ENCODE measurements at regions not wholly inside any gene's neighbourhood (a gene's known extent, or its start where the extent isn't known, plus 50 kb on each side); places are given as distances from the start of the nearest gene placed in this dataset.

GRCh38 chr5:167147879-167148278, 1143.6 kb upstream of the WWC1 start:
- DNase-seq (ENCODE audit: low spot score), result no peak

DNA sequence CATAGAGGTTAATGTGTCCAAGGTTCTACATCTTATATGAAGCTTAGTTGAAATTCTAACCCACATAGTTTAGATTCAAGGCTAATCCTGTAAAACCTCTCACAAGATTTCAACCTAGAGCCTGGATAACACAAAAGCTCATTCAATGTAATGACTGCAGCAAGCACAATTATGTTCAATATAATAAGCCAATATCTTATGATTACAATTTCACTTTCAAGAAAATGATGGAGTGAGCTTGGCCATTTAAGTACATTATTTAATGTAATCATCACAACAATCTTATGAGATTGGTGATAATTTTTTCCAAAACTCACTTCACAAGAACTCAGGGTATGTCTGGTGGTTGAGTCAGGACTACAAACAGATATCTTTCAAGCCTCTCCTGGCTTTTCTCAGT, 1140.8 kb upstream of the WWC1 start:
- DNase-seq (ENCODE audit: low spot score), result no peak

DNA sequence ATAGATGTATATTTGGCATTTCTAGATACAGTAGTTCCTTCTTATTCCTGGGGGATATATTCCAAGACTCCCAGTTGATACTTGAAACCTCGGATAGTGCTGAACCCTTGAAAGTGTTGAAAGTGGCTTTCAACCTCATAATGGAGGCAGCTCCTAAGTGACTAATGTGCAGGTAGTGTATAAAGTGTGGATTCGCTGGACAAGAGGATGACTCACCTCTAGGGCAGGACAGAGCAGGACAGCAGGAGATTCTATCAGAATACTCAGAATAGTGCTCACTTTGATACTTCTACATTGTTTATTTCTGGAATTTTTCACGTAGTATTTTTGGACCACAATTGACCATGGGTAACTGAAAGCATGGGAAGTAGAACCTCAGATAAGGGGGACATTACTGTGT, 1138.9 kb upstream of the WWC1 start:
- DNase-seq (ENCODE audit: low spot score), result peak; percentile 9

DNA sequence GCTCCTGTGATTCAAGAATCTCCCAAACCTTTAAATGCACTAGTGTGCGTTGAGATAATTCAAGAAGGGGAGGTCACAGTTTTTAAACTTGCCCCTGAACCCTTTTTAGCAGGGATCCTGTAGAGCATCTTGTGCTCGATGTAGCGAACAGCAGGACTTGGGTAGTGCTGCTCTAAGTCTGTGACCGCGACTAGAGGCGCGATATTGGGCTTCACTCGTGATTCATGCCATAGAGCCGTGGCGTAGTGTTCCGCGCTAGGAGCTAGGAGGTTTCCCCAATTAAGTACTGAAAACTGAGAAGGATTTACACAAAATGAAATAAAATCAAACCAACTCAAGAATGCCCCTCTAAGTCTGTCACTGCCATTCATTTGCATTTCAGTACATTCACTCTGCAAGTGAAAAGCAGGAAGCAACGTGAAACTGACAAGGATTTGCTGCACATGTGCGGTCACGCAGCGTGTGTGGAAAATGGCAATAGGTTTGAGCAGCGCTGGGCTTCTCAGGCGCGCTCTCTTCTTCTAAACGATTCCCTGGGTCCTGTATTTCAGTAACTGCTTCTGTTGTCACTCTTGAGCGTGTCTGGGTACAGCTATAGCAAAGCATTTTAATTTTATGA, 1135.9 kb upstream of the WWC1 start:
- no peak for DNase-seq (ENCODE audit: low spot score)

GRCh38 chr5:167156446-167156845, 1135.0 kb upstream of the WWC1 start:
- no peak for DNase-seq (ENCODE audit: low spot score)

GRCh38 chr5:167158588-167158987, 1132.9 kb upstream of the WWC1 start:
- no peak for DNase-seq (ENCODE audit: low spot score)

DNA sequence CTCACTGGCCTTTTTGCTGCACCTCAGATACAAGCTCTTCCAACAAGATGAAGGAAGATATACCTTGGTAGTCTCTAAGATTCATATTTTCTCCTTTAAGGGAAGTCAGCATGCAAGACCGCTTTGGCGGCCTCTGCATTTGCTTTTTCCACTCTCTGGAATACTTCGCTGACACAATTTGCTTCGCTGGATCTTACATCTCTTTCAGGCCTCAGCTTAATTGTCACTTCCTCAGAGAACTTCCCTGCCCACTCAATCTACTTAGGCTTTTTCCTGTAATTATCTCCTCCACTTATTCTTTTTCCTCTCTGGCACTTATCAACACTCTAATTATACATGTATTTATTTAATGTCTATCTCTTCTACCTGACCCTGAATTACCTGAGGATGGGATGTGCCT, 1131.1 kb upstream of the WWC1 start:
- DNase-seq (ENCODE audit: low spot score), result no peak

DNA sequence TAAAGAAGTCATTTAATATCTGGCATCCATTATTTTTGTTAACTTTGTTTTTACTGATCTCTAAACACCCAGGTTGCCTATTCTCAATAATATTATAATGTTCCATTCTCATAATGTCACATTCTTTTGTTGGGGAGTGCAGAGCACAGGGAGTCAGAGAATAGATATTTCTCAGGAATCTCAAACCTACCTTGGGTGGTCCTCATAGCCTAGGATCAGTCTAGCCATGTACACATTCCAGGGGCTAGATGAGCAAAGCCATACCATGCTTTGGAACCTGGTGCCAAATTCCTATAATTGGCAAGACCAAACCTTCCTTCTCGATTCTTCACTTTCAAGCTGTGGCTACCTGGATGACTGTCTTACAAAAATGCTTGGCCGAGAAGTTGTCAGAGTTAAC, 1124.7 kb upstream of the WWC1 start:
- DNase-seq (ENCODE audit: low spot score), result no peak

DNA sequence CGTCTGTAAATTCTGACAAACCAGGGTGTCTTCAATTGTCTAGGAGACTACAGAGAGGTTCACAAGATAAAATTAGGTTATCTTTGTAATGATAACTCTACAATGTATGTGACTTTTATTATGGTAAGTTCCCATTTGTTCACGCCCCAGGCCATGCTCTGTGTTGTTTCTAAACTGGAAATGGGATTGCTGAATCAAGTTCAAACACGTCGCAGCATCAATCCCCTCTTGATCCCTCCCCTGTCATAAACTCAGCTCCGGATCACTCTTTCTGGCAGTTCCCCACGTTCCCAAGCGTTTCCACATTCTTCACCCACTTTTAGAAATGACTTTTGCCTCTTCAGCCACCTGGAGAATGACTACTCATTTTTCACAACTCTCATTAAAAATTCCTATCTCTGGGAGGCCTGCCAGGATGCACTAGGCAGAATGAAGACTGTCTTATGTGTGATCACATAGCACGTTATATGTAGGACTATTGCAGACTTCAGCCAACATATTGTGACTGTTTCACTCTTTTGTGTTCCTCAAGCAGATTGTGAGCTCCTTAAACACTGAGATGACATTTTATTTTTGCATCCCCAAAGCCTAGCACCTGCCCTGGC, 1124.2 kb upstream of the WWC1 start:
- no peak for DNase-seq (ENCODE audit: low spot score)

GRCh38 chr5:167168971-167169370, 1122.5 kb upstream of the WWC1 start:
- DNase-seq (ENCODE audit: low spot score), result no peak

DNA sequence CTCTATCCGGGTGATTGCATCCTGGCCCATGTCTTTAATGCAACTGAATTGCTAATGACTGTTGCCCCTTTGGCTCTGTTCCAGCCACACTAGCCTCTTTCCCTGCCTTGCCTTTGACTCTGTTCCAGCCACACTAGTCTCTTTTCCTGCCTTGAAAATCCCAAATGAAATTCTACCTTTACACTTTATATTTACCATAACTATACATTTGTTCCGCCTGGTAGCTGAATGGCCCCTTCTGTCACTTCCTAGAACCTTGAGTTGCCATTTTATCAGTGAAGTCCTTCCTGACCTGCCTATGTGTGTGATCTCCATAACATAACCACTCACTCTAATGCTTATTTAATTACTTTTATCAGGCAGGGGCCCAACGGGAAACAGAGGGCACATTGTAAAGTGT, 1120.4 kb upstream of the WWC1 start:
- no peak for DNase-seq (ENCODE audit: low spot score)

DNA sequence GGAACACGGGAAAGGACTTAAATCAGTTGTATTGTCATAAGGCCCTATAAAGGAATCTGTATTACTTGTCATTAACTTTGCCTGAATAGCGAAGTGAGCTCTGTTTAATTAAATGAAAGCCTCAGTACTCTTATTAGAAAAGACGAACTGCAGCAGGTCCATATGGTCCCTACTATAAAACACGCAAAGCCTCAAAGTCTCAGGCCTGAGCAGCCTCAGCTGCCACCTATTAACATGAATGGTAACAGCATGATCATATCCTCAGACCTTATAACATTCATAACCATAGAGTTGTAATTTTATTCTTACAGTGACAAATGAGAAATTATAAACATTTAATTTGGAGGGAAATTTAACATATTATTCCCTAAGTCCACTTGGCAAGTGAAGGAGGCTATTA, 1113.7 kb upstream of the WWC1 start:
- DNase-seq (ENCODE audit: low spot score), result no peak

DNA sequence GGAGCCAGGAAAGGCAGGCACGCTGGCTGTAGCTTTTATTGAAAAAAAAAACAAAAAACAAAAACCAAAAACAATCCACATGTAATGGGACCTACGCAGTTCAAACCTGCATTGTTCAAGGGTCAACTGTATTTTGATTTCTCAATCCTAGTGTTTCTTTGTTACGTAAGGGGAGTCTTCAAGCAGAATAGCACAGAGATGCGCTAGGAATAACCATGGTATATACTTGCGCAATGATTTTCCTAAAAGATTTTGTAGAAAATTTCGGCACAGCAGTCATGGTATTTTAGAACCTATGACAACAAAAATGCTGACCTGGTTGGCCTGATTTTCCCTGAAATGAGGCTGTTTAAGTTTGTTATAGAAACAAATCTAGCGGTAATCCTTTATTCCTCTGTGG, 1110.5 kb upstream of the WWC1 start:
- no peak for DNase-seq (ENCODE audit: low spot score)

- no peak for DNase-seq (ENCODE audit: low spot score)
Measured at GRCh38 chr5:167205881-167206280, 1085.6 kb upstream of the WWC1 start.

DNA sequence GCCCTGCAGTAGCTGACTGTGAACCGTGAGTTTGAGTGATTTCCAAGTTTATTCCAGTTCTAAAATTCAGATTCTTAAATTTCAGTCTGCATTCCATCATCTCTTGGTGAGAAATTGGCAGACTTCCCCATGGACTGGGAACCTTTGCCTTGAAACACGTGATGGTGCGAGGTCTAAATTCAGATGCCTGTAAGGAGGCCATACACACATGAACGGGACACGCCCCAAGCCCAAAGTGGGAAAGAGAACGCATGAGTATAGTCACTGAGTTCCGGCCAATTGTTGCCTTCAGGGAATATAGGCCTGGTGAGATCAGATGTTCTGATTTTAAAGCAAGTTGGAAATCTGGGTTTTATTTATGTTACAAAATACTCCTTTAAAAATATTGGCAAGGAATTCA, 1084.4 kb upstream of the WWC1 start:
- DNase-seq (ENCODE audit: low spot score), result no peak

DNA sequence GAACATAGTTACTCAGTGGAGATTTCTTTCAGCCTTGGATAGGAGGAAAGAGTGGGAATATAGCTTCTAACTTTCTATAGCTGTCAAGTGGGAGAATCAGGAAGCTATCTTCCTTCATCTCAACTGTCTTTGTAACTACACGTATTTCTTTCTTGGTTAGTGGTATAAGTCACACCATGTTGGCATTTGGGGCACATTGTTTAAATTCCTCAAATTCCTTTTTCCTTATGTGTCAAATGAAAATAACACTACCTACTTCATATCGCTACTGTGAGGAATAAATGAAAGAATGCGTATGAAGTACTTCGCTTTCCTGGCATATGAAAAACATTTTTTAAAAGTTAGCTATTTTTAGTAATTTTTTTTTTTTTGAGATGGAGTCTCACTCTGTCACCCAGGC, 1082.5 kb upstream of the WWC1 start:
- DNase-seq (ENCODE audit: low spot score), result peak; percentile 51

DNA sequence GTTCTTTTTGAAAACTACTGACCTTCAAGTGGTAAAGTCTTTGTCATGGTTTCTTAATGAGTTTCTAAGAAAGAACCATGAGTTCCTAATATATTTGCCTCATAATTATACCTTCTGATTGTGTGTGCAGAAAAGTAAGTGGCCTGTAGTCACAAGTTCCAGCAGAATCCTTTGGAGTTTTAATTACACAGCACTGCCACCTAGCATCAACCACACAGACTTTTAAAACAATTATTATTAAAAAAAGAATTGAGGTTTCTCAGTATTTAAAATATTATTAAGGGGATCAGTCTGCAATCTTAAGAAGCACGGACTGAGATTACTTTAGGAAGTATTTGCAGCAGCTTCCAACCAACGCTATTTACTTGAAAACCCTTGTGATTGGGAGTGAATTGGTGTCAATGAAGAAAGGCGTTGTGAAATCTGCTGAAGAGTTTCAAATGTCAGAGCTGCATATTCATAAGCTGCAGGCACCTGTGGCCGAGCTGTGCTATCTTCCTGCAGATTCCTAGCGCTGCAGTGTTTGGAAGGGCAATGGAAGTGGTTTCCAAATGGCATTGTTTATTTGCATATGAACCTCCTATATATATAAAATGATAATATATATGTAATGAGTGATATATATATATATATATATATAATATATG, 1074.2 kb upstream of the WWC1 start:
- no peak for DNase-seq (ENCODE audit: low spot score)

GRCh38 chr5:167219298-167219697, 1072.1 kb upstream of the WWC1 start:
- no peak for DNase-seq (ENCODE audit: low spot score)

DNA sequence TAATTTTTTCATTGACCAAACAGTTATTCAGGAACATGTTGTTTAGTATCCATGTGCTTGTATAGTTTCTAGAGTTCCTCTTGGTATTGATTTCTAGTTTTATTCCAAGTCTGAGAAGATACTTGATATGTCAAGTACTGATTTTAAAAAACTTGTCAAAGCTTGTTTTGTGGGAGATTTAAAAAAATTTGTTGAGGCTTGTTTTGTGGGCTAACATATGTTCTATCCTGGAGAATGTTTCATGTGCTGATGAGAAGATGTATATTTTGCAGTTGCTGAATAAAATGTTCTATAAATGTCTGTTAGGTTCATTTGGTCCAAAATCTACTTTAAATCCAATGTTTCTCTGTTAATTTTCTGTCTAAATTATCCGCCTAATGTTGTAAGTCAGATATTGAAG, 1065.1 kb upstream of the WWC1 start:
- no peak for DNase-seq (ENCODE audit: low spot score)

DNA sequence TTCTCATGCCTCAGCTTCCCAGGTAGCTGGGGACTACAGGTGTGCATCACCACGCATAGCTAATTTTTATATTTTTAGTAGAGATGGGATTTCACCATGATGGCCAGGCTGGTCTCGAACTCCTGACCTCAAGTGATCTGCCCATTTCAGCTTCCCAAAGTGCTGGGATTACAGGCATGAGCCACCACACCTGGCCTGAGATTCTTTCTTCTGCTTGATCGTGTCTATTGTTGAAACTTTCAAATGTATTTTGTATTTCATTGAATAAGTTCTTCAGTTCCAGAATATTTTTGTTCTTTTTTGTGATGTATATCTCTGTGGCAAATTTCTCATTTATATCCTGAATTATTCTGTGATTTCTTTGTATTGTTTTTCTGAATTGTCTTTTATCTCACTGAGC, 1063.3 kb upstream of the WWC1 start:
- no peak for DNase-seq (ENCODE audit: low spot score)

DNA sequence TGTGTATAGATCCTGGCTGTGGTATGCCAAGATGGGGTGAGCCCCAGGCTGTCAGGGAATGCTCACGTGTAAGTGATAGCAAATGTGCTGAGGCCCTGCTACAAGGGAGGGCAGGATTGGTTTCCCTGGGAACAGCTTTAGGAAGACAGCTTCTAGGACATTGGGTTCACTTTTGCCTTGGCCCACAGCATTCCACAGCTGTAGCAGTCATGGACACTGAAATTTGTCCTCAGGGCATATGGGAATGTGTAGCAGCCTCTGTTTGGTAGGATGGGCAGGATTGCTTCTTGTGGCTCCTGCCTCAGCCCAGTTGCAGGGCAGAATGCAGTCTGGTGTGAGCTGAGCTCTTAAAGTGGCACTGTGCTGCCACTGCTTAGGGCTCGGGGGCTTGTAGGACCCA, 1061.7 kb upstream of the WWC1 start:
- no peak for DNase-seq (ENCODE audit: low spot score)

- no peak for DNase-seq (ENCODE audit: low spot score)
Measured at GRCh38 chr5:167230414-167230813, 1061.0 kb upstream of the WWC1 start.

- DNase-seq (ENCODE audit: low spot score), result no peak
Measured at GRCh38 chr5:167232675-167233311, 1058.7 kb upstream of the WWC1 start.

All from SW480 (cell line).